ENCODE measurements at regions not wholly inside any gene's neighbourhood (a gene's known extent, or its start where the extent isn't known, plus 50 kb on each side); places are given as distances from the start of the nearest gene placed in this dataset.

DNA sequence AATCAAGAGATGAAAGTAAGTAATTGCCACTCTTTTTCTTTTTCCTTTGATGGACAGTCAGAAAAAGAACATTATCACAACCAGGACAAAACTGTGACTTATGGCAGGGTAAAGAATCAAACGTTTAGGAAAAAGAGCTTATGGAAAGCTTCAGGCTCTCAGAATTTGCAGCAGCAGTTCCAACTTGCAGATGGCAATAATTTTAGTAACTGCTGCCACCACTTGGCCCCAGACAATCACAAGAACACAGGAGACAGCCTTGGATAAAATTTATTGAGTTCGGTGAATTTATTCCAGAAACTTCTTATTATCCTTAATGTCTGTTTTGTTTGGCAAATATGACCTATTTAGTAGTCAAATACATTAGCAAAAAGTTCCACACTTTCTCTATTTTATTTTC is 804.4 kb downstream of the BRINP3 start:
- H3K4me1 ChIP-seq (ENCODE audit: low read length), result no peaks in the 10 kb centered on the region
- no peaks in the 10 kb centered on the region for H3K27me3 ChIP-seq (ENCODE audit: low read depth, low read length)
- H3K9me3 ChIP-seq (ENCODE audit: insufficient read depth, low read length), result no peaks in the 10 kb centered on the region
- no peak overlapping the region for H2AFZ ChIP-seq (ENCODE audit: low read depth, low read length)
- H3K36me3 ChIP-seq (replicated peaks; ENCODE audit: low read depth, low read length), result no peaks in the 10 kb centered on the region
- no peak overlapping the region for H3K9ac ChIP-seq (ENCODE audit: low read length)
- H3K27ac ChIP-seq (ENCODE audit: low read length), result no peak overlapping the region
- no peak overlapping the region for H3K4me3 ChIP-seq (ENCODE audit: low read length)
- TF ChIP-seq EZH2phosphoT487 (IDR thresholded peaks at IDR 0.05; ENCODE audit: low read depth), result no peak
- TF ChIP-seq, protein P1, sequence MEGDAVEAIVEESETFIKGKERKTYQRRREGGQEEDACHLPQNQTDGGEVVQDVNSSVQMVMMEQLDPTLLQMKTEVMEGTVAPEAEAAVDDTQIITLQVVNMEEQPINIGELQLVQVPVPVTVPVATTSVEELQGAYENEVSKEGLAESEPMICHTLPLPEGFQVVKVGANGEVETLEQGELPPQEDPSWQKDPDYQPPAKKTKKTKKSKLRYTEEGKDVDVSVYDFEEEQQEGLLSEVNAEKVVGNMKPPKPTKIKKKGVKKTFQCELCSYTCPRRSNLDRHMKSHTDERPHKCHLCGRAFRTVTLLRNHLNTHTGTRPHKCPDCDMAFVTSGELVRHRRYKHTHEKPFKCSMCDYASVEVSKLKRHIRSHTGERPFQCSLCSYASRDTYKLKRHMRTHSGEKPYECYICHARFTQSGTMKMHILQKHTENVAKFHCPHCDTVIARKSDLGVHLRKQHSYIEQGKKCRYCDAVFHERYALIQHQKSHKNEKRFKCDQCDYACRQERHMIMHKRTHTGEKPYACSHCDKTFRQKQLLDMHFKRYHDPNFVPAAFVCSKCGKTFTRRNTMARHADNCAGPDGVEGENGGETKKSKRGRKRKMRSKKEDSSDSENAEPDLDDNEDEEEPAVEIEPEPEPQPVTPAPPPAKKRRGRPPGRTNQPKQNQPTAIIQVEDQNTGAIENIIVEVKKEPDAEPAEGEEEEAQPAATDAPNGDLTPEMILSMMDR (IDR thresholded peaks at IDR 0.05; ENCODE audit: low read depth, low read length), result peak; percentile 22; the same call in 1 of the 2 replicates
- H3K79me2 ChIP-seq (ENCODE audit: low read length), result no peaks in the 10 kb centered on the region
- H4K20me1 ChIP-seq (ENCODE audit: insufficient read depth, low read length), result no peaks in the 10 kb centered on the region
- no peak overlapping the region for H3K4me2 ChIP-seq (ENCODE audit: low read length)

DNA sequence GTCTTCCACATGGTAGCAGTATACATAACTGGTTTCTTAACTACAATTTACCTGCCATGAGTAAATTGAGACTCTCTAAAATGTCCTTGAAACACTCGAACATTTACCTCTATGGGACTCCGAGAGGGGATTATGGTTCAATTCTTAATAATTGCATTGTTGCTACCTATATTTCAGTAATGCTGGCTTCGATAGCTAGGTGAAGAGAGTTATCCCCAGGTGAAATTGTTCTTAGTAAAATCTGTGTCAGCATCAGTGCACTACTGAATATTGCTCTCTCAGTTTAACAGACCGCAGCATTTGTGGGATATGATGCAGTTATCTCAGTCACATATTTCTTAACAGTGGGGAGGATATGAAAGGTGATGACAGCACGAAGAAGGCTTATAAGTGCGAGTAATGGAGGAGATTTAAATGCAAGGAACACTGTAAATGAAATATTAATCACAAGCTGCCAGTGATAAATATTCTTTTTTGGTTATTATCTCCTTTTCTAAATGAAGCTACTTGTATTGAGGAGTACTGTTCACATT is 801.9 kb downstream of the BRINP3 start:
- no peaks in the 10 kb centered on the region for H3K79me2 ChIP-seq (ENCODE audit: low read length)
- TF ChIP-seq, protein P1 (IDR thresholded peaks at IDR 0.05; ENCODE audit: low read depth, low read length), result no peak
- no peak for TF ChIP-seq EZH2phosphoT487 (IDR thresholded peaks at IDR 0.05; ENCODE audit: low read depth)
- H3K27me3 ChIP-seq (ENCODE audit: low read depth, low read length), result no peaks in the 10 kb centered on the region
- H3K9ac ChIP-seq (ENCODE audit: low read length), result no peak overlapping the region
- H3K27ac ChIP-seq (ENCODE audit: low read length), result no peak overlapping the region
- no peaks in the 10 kb centered on the region for H3K9me3 ChIP-seq (ENCODE audit: insufficient read depth, low read length)
- H4K20me1 ChIP-seq (ENCODE audit: insufficient read depth, low read length), result no peaks in the 10 kb centered on the region
- H3K4me1 ChIP-seq (ENCODE audit: low read length), result no peaks in the 10 kb centered on the region
- H3K4me2 ChIP-seq (ENCODE audit: low read length), result no peak overlapping the region
- H3K4me3 ChIP-seq (ENCODE audit: low read length), result no peak overlapping the region
- no peak overlapping the region for H2AFZ ChIP-seq (ENCODE audit: low read depth, low read length)
- H3K36me3 ChIP-seq (replicated peaks; ENCODE audit: low read depth, low read length), result no peaks in the 10 kb centered on the region

DNA sequence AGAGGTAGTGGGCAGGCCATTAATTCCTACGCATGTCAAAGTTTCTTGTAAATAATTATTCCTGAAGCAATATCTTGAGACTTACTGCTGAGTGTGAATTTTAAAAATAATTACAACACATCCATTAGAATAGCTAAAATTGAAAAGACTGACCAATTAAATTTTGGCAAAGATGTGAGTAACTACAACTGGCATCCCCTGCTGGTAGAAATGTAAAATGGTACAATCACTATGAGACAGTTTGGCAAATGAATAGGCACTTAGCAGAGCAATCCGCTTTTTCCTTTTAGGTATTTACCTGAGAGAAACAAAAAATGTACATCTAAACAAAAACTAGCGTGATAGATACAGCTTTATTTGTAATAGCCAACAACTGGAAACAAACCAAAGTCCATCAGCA is 798.9 kb downstream of the BRINP3 start:
- Histone ChIP-seq H3K9ac (ENCODE audit: low read length) (no peak overlapping the region), H3K4me1 (ENCODE audit: low read length) (no peaks in the 10 kb centered on the region), H3K36me3 (replicated peaks; ENCODE audit: low read depth, low read length) (no peaks in the 10 kb centered on the region), H3K9me3 (ENCODE audit: insufficient read depth, low read length) (no peaks in the 10 kb centered on the region), H3K27me3 (ENCODE audit: low read depth, low read length) (no peaks in the 10 kb centered on the region), H3K4me3 (ENCODE audit: low read length) (no peak overlapping the region), H2AFZ (ENCODE audit: low read depth, low read length) (no peak overlapping the region), H3K79me2 (ENCODE audit: low read length) (no peaks in the 10 kb centered on the region), H3K4me2 (ENCODE audit: low read length) (no peak overlapping the region), H3K27ac (ENCODE audit: low read length) (no peak overlapping the region), H4K20me1 (ENCODE audit: insufficient read depth, low read length) (no peaks in the 10 kb centered on the region)
- TF ChIP-seq, protein P1 (IDR thresholded peaks at IDR 0.05; ENCODE audit: low read depth, low read length), result peak; percentile 38
- TF ChIP-seq EZH2phosphoT487 (IDR thresholded peaks at IDR 0.05; ENCODE audit: low read depth), result no peak

DNA sequence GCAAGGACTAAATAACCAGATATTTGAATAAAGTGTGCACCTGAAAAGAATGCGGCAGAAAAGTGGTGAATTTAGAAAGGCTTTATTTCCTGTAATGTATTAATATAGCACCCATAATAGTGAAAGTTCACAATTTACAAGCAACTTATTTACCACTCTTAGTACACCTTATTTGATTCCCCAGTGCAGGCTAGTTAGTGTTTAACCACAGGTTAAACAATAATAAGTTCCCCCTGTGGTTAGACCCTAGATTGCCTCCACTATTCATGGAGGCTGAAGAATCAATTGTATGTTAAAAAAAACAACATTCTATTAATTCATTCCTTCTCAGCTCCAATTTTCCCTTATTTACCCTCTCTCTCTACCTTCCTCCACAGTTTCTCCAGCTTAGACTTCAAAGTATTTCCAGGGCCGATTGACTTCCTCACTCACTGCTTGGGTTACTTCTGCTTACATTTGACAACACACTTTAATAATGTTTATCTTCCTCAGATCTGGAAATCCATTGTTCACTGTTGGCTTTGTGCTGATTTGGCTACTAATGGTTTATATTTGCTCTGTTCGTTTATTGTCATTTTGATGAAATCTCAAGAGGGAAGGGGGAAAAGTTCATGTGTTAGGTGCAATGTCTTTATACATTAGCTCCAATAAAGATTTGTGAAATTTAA is 796.3 kb downstream of the BRINP3 start:
- Histone ChIP-seq H3K9ac (ENCODE audit: low read length) (no peak overlapping the region), H2AFZ (ENCODE audit: low read depth, low read length) (no peak overlapping the region), H3K4me2 (ENCODE audit: low read length) (no peak overlapping the region), H3K4me1 (ENCODE audit: low read length) (no peaks in the 10 kb centered on the region), H3K4me3 (ENCODE audit: low read length) (no peak overlapping the region), H3K9me3 (ENCODE audit: insufficient read depth, low read length) (no peaks in the 10 kb centered on the region), H3K36me3 (replicated peaks; ENCODE audit: low read depth, low read length) (no peaks in the 10 kb centered on the region), H3K27ac (ENCODE audit: low read length) (no peak overlapping the region), H4K20me1 (ENCODE audit: insufficient read depth, low read length) (no peaks in the 10 kb centered on the region), H3K27me3 (ENCODE audit: low read depth, low read length) (no peaks in the 10 kb centered on the region), H3K79me2 (ENCODE audit: low read length) (no peaks in the 10 kb centered on the region)
- no peak for TF ChIP-seq EZH2phosphoT487 (IDR thresholded peaks at IDR 0.05; ENCODE audit: low read depth)
- TF ChIP-seq, protein P1 (IDR thresholded peaks at IDR 0.05; ENCODE audit: low read depth, low read length), result no peak

All from OCI-LY3 (cell line).